ENCODE measurements at regions not wholly inside any gene's neighbourhood (a gene's known extent, or its start where the extent isn't known, plus 50 kb on each side); places are given as distances from the start of the nearest gene placed in this dataset.
A peak's percentile ranks its signal among the peaks of the same experiment; 100 is the strongest.

DNA sequence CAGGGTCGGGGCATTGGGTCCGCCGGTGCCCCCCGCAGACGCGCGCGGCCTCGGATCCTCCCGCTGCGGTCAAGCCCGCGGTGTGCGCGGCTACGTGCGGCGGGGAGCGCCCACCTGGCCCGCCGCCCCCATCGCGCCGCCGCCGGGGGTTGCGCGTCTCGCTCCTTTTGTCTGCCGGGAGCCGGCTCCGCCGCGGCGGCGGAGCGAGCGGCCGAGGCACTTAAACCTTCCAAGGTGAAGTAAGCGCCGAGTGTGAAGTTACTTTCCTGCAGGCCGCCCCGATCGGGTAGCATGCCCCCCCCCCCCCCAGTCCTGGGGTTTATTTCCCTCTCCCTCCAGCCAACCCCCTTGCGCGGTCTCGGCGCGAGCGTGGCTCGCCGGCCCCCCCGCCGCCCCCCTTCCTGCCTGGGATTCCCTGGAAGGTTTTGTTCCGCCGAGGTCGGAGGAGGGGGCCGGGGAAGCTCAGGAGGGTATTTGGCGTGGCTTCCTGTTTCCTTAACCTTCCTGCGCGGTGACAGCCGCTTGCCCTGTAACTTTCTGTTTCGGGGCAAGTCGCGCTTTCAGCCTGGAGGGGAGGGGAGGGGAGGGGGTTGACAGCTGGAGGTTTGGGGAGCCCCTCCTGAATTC is 56.6 kb upstream of the GSE1 start:
- no peaks in the 10 kb centered on the region for H3K27me3 ChIP-seq (replicated peaks; ENCODE audit: control insufficient read depth, insufficient read depth, low read length)
- peak overlapping the region; percentile 83 for H3K4me3 ChIP-seq (replicated peaks; ENCODE audit: low read depth, low read length)
- DNase-seq (ENCODE audit: extremely low read depth, insufficient read length): peak; percentile 70
- H3K36me3 ChIP-seq (ENCODE audit: control insufficient read depth, insufficient read depth, low read length): no peaks in the 10 kb centered on the region
- TF ChIP-seq, protein P1, sequence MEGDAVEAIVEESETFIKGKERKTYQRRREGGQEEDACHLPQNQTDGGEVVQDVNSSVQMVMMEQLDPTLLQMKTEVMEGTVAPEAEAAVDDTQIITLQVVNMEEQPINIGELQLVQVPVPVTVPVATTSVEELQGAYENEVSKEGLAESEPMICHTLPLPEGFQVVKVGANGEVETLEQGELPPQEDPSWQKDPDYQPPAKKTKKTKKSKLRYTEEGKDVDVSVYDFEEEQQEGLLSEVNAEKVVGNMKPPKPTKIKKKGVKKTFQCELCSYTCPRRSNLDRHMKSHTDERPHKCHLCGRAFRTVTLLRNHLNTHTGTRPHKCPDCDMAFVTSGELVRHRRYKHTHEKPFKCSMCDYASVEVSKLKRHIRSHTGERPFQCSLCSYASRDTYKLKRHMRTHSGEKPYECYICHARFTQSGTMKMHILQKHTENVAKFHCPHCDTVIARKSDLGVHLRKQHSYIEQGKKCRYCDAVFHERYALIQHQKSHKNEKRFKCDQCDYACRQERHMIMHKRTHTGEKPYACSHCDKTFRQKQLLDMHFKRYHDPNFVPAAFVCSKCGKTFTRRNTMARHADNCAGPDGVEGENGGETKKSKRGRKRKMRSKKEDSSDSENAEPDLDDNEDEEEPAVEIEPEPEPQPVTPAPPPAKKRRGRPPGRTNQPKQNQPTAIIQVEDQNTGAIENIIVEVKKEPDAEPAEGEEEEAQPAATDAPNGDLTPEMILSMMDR (IDR thresholded peaks at IDR 0.05; ENCODE audit: insufficient read depth, low read length, poor library complexity, severe bottlenecking): no peak

DNA sequence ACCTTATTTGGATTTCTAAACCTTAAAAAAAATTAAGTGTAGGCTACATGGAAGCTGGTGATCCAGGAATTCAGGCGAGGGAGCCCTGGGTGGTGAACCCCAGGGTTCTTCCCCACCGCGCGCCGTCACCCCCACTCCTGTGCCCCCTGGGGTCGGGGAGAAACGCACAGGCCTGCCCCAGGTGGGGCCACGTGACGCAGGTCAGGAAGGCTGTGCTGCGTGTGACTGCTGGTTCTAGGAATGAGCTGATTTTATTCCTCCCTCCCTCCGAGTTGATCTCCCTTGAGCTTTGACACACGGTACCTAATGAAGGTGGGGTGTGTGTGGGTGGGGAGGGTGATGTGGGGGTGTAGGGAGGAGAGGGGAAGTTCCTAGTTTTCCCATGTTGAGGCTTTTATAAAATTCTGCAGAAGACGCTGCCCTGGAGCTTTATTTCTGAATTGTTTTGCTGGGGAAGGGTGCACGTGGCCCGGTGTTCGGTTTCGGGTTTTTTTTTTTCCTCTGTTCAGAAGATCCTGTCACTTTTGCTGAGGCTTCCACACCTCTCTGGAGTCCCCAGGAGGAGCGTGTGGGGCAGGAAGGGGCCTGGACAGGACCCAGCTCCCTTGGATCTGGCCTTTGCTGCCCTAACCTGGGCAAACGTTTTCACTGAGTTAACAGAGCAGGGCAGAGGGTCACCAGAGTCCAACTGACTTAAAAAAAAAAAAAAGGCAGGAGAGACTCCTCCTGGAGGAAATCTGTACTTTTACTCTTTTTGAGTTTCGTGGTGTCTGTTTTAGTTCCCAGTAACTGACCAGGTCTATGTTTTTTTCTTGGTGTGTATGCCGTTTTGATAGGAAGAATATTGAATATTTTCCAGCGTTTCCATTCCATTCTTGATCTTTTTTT is 55.8 kb upstream of the GSE1 start:
- Histone ChIP-seq H3K36me3 (ENCODE audit: control insufficient read depth, insufficient read depth, low read length) (no peaks in the 10 kb centered on the region), H3K27me3 (replicated peaks; ENCODE audit: control insufficient read depth, insufficient read depth, low read length) (no peaks in the 10 kb centered on the region), H3K4me3 (replicated peaks; ENCODE audit: low read depth, low read length) (peak overlapping the region; percentile 83)
- no peak for DNase-seq (ENCODE audit: extremely low read depth, insufficient read length)
- TF ChIP-seq, protein P1 (IDR thresholded peaks at IDR 0.05; ENCODE audit: insufficient read depth, low read length, poor library complexity, severe bottlenecking): no peak

- TF ChIP-seq, protein P1 (IDR thresholded peaks at IDR 0.05; ENCODE audit: insufficient read depth, low read length, poor library complexity, severe bottlenecking): peak; percentile 9
- no peak for DNase-seq (ENCODE audit: extremely low read depth, insufficient read length)
Measured at GRCh38 chr16:85557971-85558657, 55.0 kb upstream of the GSE1 start.

GRCh38 chr16:85560932-85561247 is 52.2 kb upstream of the GSE1 start:
- H3K36me3 ChIP-seq (ENCODE audit: control insufficient read depth, insufficient read depth, low read length): no peaks in the 10 kb centered on the region
- TF ChIP-seq, protein P1 (IDR thresholded peaks at IDR 0.05; ENCODE audit: insufficient read depth, low read length, poor library complexity, severe bottlenecking): no peak
- H3K27me3 ChIP-seq (replicated peaks; ENCODE audit: control insufficient read depth, insufficient read depth, low read length): no peaks in the 10 kb centered on the region
- no peak for DNase-seq (ENCODE audit: extremely low read depth, insufficient read length)
- H3K4me3 ChIP-seq (replicated peaks; ENCODE audit: low read depth, low read length): no peak overlapping the region

More at GRCh38 chr16:85557971-85558657, 55.0 kb upstream of the GSE1 start:
- no peaks in the 10 kb centered on the region for H3K36me3 ChIP-seq (ENCODE audit: control insufficient read depth, insufficient read depth, low read length)
- H3K27me3 ChIP-seq (replicated peaks; ENCODE audit: control insufficient read depth, insufficient read depth, low read length): no peaks in the 10 kb centered on the region
- peak overlapping the region; percentile 83 for H3K4me3 ChIP-seq (replicated peaks; ENCODE audit: low read depth, low read length)

DNA sequence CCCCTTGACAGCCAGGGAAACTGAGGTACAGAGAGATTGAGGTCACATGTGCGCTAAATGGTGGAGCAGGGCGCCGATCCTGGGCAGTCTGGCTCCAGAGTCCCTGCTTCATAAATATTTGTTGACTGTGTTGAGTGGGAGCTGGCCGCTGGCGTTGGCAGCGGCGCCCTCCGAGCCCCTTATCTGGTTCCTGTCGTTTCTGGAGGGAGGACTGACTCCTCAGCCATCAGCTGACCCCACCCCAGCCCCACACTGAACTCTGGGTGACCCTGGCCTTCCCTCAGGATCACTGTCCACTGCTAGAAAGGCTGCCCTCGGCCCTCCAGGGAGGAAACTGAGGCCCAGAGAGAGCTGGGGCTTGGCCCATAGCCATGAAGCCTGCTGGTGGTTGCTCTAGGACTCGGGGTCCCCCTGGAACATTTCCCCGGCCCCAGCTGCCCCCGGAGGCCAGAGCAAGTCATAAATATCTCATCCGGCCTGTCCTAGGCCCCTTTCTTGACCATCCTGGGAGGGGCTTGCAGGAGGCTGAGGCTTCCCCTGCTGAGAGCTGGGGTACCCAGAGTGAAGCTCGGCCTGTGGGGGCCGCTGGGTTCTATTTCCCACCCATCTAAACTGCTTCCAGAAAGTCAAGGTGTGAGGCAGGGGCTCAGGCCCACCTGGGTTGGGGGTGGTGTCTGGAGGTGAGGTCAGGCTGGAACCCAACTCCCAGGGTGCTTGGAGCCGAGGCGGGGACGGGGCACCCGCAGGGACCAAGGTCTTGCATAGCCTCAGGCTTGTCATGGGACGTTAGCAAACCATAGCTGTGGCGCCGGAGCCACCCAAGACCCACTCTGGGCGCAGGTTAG is 51.7 kb upstream of the GSE1 start:
- H3K27me3 ChIP-seq (replicated peaks; ENCODE audit: control insufficient read depth, insufficient read depth, low read length): no peaks in the 10 kb centered on the region
- H3K4me3 ChIP-seq (replicated peaks; ENCODE audit: low read depth, low read length): no peak overlapping the region
- no peak for DNase-seq (ENCODE audit: extremely low read depth, insufficient read length)
- no peaks in the 10 kb centered on the region for H3K36me3 ChIP-seq (ENCODE audit: control insufficient read depth, insufficient read depth, low read length)
- TF ChIP-seq, protein P1 (IDR thresholded peaks at IDR 0.05; ENCODE audit: insufficient read depth, low read length, poor library complexity, severe bottlenecking): no peak
